Immature natural killer cell (primary cell): ENCODE measurements at regions not wholly inside any gene's neighbourhood (a gene's known extent, or its start where the extent isn't known, plus 50 kb on each side); places are given as distances from the start of the nearest gene placed in this dataset.
A peak's percentile ranks its signal among the peaks of the same experiment; 100 is the strongest.
"Not testable (repeated sequence)": the region's sequence is repeated elsewhere in the genome, so short reads cannot be mapped to it uniquely, and the experiment has no call there.

Experiments
- DNase-seq, 3 donors: peaks; one replicate each; pipeline ENCODE4 v3.0.0; 2022; ENCODE audit warnings: mixed read lengths in 1 of 3
- H3K27ac Mint-ChIP-seq, 6 donors: one replicate each; pipeline ENCODE4 v1.8.0; 2020; ENCODE audit warnings: mixed read lengths in 6 of 6, mild to moderate bottlenecking in 5 of 6, inconsistent platforms in 4 of 6, moderate library complexity in 3 of 6
- H3K27me3 Mint-ChIP-seq, 3 donors: one replicate each; pipeline ENCODE4 v1.8.0; 2020 to 2021; ENCODE audit warnings: low read depth in 3 of 3, mild to moderate bottlenecking in 3 of 3, mixed read lengths in 3 of 3, moderate library complexity in 3 of 3, inconsistent platforms in 1 of 3
- H3K36me3 Mint-ChIP-seq, 3 donors: one replicate each; pipeline ENCODE4 v1.8.0; 2020; ENCODE audit warnings: mixed read lengths in 3 of 3, inconsistent platforms in 2 of 3, mild to moderate bottlenecking in 2 of 3
- H3K4me1 Mint-ChIP-seq, 2 donors: one replicate each; pipeline ENCODE4 v1.8.0; 2020; ENCODE audit warnings: inconsistent platforms in 2 of 2, mild to moderate bottlenecking in 2 of 2, mixed read lengths in 2 of 2, moderate library complexity in 1 of 2
- H3K4me3 Mint-ChIP-seq, 5 donors: one replicate each; pipeline ENCODE4 v1.8.0; 2020; ENCODE audit warnings: mild to moderate bottlenecking in 5 of 5, mixed read lengths in 5 of 5, inconsistent platforms in 3 of 5, moderate library complexity in 3 of 5
- H3K9me3 Mint-ChIP-seq, 6 donors: one replicate each; pipeline ENCODE4 v1.8.0; 2020; ENCODE audit warnings: mild to moderate bottlenecking in 6 of 6, mixed read lengths in 6 of 6, inconsistent platforms in 4 of 6, moderate library complexity in 3 of 6

GRCh38 chr17:63019138-63019873 is 53.3 kb downstream of the TANC2 start:
- Mint-ChIP-seq H3K4me1 (peaks cover 0 to 7% of the 10 kb centered on the region in 2 donors), H3K9me3 (no peaks in the 10 kb centered on the region), H3K27me3 (no peaks in the 10 kb centered on the region), H3K36me3 (no peaks in the 10 kb centered on the region), H3K27ac (no peak overlapping the region), H3K4me3 (no peak overlapping the region)
- no peak for DNase-seq

- no peak overlapping the region for H3K27ac Mint-ChIP-seq
- peaks cover 0 to 3% (median 0%) of the 10 kb centered on the region in 3 donors for H3K27me3 Mint-ChIP-seq
- peaks cover 0 to 5% of the 10 kb centered on the region in 2 donors for H3K4me1 Mint-ChIP-seq
- H3K9me3 Mint-ChIP-seq, result no peaks in the 10 kb centered on the region
- H3K4me3 Mint-ChIP-seq, result no peak overlapping the region
- no peaks in the 10 kb centered on the region for H3K36me3 Mint-ChIP-seq
- DNase-seq, result no peak
Observed at GRCh38 chr17:63022567-63022966, 56.5 kb downstream of the TANC2 start.

- no peak overlapping the region for H3K27ac Mint-ChIP-seq
- H3K36me3 Mint-ChIP-seq, result no peaks in the 10 kb centered on the region
- H3K4me1 Mint-ChIP-seq, result peaks cover 0 to 5% of the 10 kb centered on the region in 2 donors
- no peak for DNase-seq
- H3K27me3 Mint-ChIP-seq, result peaks cover 0 to 3% (median 0%) of the 10 kb centered on the region in 3 donors
- no peaks in the 10 kb centered on the region for H3K9me3 Mint-ChIP-seq
- H3K4me3 Mint-ChIP-seq, result no peak overlapping the region
Observed at GRCh38 chr17:63023049-63023448, 57.0 kb downstream of the TANC2 start.

- peaks cover 0 to 3% (median 0%) of the 10 kb centered on the region in 3 donors for H3K27me3 Mint-ChIP-seq
- peaks cover 0 to 5% of the 10 kb centered on the region in 2 donors for H3K4me1 Mint-ChIP-seq
- no peaks in the 10 kb centered on the region for H3K9me3 Mint-ChIP-seq
- DNase-seq, result no peak
- no peak overlapping the region for H3K27ac Mint-ChIP-seq
- H3K4me3 Mint-ChIP-seq, result no peak overlapping the region
- H3K36me3 Mint-ChIP-seq, result no peaks in the 10 kb centered on the region
Observed at GRCh38 chr17:63024201-63024600, 58.2 kb downstream of the TANC2 start.

GRCh38 chr17:63024716-63025115 is 58.7 kb downstream of the TANC2 start:
- H3K36me3 Mint-ChIP-seq, result no peaks in the 10 kb centered on the region
- peaks cover 0 to 5% of the 10 kb centered on the region in 2 donors for H3K4me1 Mint-ChIP-seq
- H3K9me3 Mint-ChIP-seq, result no peaks in the 10 kb centered on the region
- no peak for DNase-seq
- H3K27ac Mint-ChIP-seq, result no peak overlapping the region
- H3K27me3 Mint-ChIP-seq, result peaks cover 0 to 3% (median 0%) of the 10 kb centered on the region in 3 donors
- no peak overlapping the region for H3K4me3 Mint-ChIP-seq

GRCh38 chr17:63025637-63026036 is 59.6 kb downstream of the TANC2 start:
- H3K27me3 Mint-ChIP-seq, DNase-seq, H3K4me1 Mint-ChIP-seq, H3K9me3 Mint-ChIP-seq, H3K4me3 Mint-ChIP-seq, H3K36me3 Mint-ChIP-seq, H3K27ac Mint-ChIP-seq: not testable (repeated sequence)

GRCh38 chr17:63029541-63029940 is 63.5 kb downstream of the TANC2 start:
- Mint-ChIP-seq H3K4me3 (no peak overlapping the region), H3K4me1 (peaks cover 2 to 7% of the 10 kb centered on the region in 2 donors), H3K36me3 (peaks cover 3 to 6% (median 4%) of the 10 kb centered on the region in 3 donors), H3K27ac (no peak overlapping the region), H3K9me3 (no peaks in the 10 kb centered on the region), H3K27me3 (peaks cover 0 to 3% (median 0%) of the 10 kb centered on the region in 3 donors)
- no peak for DNase-seq

GRCh38 chr17:63032142-63032541 is 66.1 kb downstream of the TANC2 start:
- Mint-ChIP-seq H3K27ac (no peak overlapping the region), H3K36me3 (peaks cover 3 to 6% (median 4%) of the 10 kb centered on the region in 3 donors), H3K9me3 (no peaks in the 10 kb centered on the region)

GRCh38 chr17:63033142-63033541 is 67.1 kb downstream of the TANC2 start:
- H3K36me3 Mint-ChIP-seq, result peaks cover 3 to 6% (median 4%) of the 10 kb centered on the region in 3 donors
- H3K4me3 Mint-ChIP-seq, result no peak overlapping the region
- peaks cover 10 to 20% of the 10 kb centered on the region in 2 donors for H3K4me1 Mint-ChIP-seq
- no peaks in the 10 kb centered on the region for H3K9me3 Mint-ChIP-seq
- no peak overlapping the region for H3K27ac Mint-ChIP-seq
- H3K27me3 Mint-ChIP-seq, result no peaks in the 10 kb centered on the region
- DNase-seq, result no peak

More at GRCh38 chr17:63032142-63032541, 66.1 kb downstream of the TANC2 start:
- peaks cover 10 to 20% of the 10 kb centered on the region in 2 donors for H3K4me1 Mint-ChIP-seq
- DNase-seq, result no peak
- H3K27me3 Mint-ChIP-seq, result no peaks in the 10 kb centered on the region
- H3K4me3 Mint-ChIP-seq, result no peak overlapping the region

- DNase-seq, result no peak
Observed at GRCh38 chr17:63035271-63035670, 69.2 kb downstream of the TANC2 start.

GRCh38 chr17:63035695-63036094 is 69.7 kb downstream of the TANC2 start:
- H3K4me1 Mint-ChIP-seq, result peaks cover 24 to 35% of the 10 kb centered on the region in 2 donors
- DNase-seq, result no peak
- no peaks in the 10 kb centered on the region for H3K9me3 Mint-ChIP-seq
- peak overlapping the region in 1 of 5 donors; percentile 19 for H3K4me3 Mint-ChIP-seq
- no peak overlapping the region for H3K27ac Mint-ChIP-seq
- peaks cover 3 to 6% (median 4%) of the 10 kb centered on the region in 3 donors for H3K36me3 Mint-ChIP-seq
- H3K27me3 Mint-ChIP-seq, result no peaks in the 10 kb centered on the region

More at GRCh38 chr17:63035271-63035670, 69.2 kb downstream of the TANC2 start:
- H3K9me3 Mint-ChIP-seq, result no peaks in the 10 kb centered on the region
- H3K4me1 Mint-ChIP-seq, result peaks cover 21 to 32% of the 10 kb centered on the region in 2 donors
- no peak overlapping the region for H3K4me3 Mint-ChIP-seq
- peaks cover 3 to 6% (median 4%) of the 10 kb centered on the region in 3 donors for H3K36me3 Mint-ChIP-seq
- no peak overlapping the region for H3K27ac Mint-ChIP-seq
- no peaks in the 10 kb centered on the region for H3K27me3 Mint-ChIP-seq

- H3K4me3 Mint-ChIP-seq, result peak overlapping the region; percentile 31 to 69 (median 64)
- H3K9me3 Mint-ChIP-seq, result no peaks in the 10 kb centered on the region
- peaks cover 22 to 28% of the 10 kb centered on the region in 2 donors for H3K4me1 Mint-ChIP-seq
- no peaks in the 10 kb centered on the region for H3K27me3 Mint-ChIP-seq
- DNase-seq, result no peak
- H3K36me3 Mint-ChIP-seq, result no peaks in the 10 kb centered on the region
- no peak overlapping the region for H3K27ac Mint-ChIP-seq
Observed at GRCh38 chr17:63039342-63039741, 73.3 kb downstream of the TANC2 start.

GRCh38 chr17:63039899-63040602 is 74.0 kb downstream of the TANC2 start:
- no peak for DNase-seq
- Mint-ChIP-seq H3K27ac (peak overlapping the region in 2 of 6 donors; percentile 9 to 13), H3K27me3 (no peaks in the 10 kb centered on the region)

GRCh38 chr17:63040816-63041215 is 74.8 kb downstream of the TANC2 start:
- Mint-ChIP-seq H3K4me3 (no peak overlapping the region), H3K27ac (no peak overlapping the region), H3K27me3 (no peaks in the 10 kb centered on the region), H3K36me3 (no peaks in the 10 kb centered on the region), H3K4me1 (peaks cover 17 to 23% of the 10 kb centered on the region in 2 donors), H3K9me3 (no peaks in the 10 kb centered on the region)
- no peak for DNase-seq

More at GRCh38 chr17:63039899-63040602, 74.0 kb downstream of the TANC2 start:
- Mint-ChIP-seq H3K36me3 (no peaks in the 10 kb centered on the region), H3K4me3 (peak overlapping the region in 2 of 5 donors; percentile 1 to 31), H3K9me3 (no peaks in the 10 kb centered on the region), H3K4me1 (peaks cover 22 to 28% of the 10 kb centered on the region in 2 donors)
